B cell (primary cell): ENCODE measurements at regions not wholly inside any gene's neighbourhood (a gene's known extent, or its start where the extent isn't known, plus 50 kb on each side); places are given as distances from the start of the nearest gene placed in this dataset.

ENCODE experiments used
- CTCF ChIP-seq: fragments of 200-600 bp; IDR thresholded peaks from one replicate; pipeline ENCODE4 v1.8.0; 2022; ENCODE audit warnings: antibody characterized with exemption, mild to moderate bottlenecking
- EZH2 ChIP-seq: IDR thresholded peaks from 2 replicates; pipeline ENCODE4 v1.6.1; 2012; ENCODE audit warnings: borderline replicate concordance, low read depth, mild to moderate bottlenecking, moderate library complexity, low read length; ENCODE audit not compliant: insufficient read depth, poor library complexity, severe bottlenecking

DNA sequence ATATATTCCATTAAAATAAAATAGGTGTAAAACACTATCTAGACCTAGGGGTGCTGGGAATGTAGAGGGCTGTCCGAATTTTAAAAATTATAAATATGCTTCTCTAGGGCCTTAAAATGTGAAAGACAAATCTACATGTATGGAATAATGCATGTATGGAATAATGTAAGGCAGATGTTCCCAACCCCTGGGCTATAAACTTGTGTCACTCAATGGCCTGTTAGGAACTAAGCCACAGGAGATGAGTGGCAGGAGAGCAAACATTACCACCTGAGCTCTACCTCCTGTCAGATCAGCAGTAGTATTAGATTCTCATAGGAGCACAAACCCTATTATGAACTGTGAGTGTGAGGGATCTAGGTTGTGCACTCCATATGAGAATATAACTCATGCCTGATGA is 482.6 kb upstream of the TGFBR2 start:
- TF ChIP-seq EZH2 (no peak), CTCF (no peak)
